IgD-negative memory B cell (primary cell): ENCODE measurements at regions not wholly inside any gene's neighbourhood (a gene's known extent, or its start where the extent isn't known, plus 50 kb on each side); places are given as distances from the start of the nearest gene placed in this dataset.
"Not testable (repeated sequence)": the region's sequence is repeated elsewhere in the genome, so short reads cannot be mapped to it uniquely, and the experiment has no call there.

ENCODE experiments used
- H3K27ac Mint-ChIP-seq, 3 donors: one replicate each; pipeline ENCODE4 v1.8.0; 2020 to 2022; ENCODE audit warnings: mild to moderate bottlenecking in 3 of 3, mixed read lengths in 3 of 3, moderate library complexity in 1 of 3
- H3K27me3 Mint-ChIP-seq: one replicate; pipeline ENCODE4 v1.8.0; 2021; ENCODE audit warnings: mixed read lengths
- H3K36me3 Mint-ChIP-seq: one replicate; pipeline ENCODE4 v1.8.0; 2020; ENCODE audit warnings: mild to moderate bottlenecking, mixed read lengths
- H3K4me1 Mint-ChIP-seq, 3 donors: one replicate each; pipeline ENCODE4 v1.8.0; 2020 to 2022; ENCODE audit warnings: mixed read lengths in 3 of 3, mild to moderate bottlenecking in 1 of 3
- H3K4me3 Mint-ChIP-seq, 4 donors: one replicate each; pipeline ENCODE4 v1.8.0; 2020 to 2022; ENCODE audit warnings: mild to moderate bottlenecking in 4 of 4, mixed read lengths in 4 of 4, moderate library complexity in 3 of 4
- H3K9me3 Mint-ChIP-seq, 3 donors: one replicate each; pipeline ENCODE4 v1.8.0; 2020 to 2021; ENCODE audit warnings: mixed read lengths in 3 of 3, mild to moderate bottlenecking in 1 of 3

DNA sequence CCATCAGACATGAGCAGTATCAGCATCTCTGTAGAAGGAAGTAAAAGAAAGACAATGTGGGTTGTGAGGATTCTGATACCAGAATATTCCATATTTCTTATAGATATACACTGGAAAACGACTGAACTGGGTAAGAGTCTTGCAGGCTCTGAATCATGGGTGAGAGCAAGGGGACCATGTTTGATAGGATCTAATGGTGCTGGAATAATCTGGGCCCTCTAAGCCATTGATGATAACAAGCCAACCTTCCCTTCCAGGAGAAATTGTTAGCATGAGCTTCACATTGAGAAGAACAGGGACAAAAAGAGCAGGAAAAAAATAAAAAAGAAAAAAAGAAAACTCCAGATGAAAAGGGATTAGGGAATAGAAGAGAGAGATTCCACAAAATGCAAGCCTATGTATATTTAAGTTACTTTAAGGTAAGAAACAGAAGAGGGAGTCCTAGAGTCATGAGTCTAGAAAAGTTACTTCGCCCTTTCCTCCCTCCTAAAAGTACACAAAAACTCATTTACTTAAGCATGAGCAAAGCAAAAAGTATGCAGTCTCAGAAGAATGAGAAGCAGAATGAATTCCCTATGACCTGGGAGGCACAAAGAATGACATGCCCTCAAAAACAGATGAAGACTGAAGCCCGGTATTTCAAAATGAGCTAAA lies 181.9 kb downstream of the TMEM26 start:
- no peaks in the 10 kb centered on the region for H3K36me3 Mint-ChIP-seq
- no peaks in the 10 kb centered on the region for H3K4me1 Mint-ChIP-seq
- peaks cover 5% of the 10 kb centered on the region for H3K27me3 Mint-ChIP-seq
- H3K27ac Mint-ChIP-seq = no peak overlapping the region
- H3K9me3 Mint-ChIP-seq = no peaks in the 10 kb centered on the region
- no peak overlapping the region for H3K4me3 Mint-ChIP-seq

DNA sequence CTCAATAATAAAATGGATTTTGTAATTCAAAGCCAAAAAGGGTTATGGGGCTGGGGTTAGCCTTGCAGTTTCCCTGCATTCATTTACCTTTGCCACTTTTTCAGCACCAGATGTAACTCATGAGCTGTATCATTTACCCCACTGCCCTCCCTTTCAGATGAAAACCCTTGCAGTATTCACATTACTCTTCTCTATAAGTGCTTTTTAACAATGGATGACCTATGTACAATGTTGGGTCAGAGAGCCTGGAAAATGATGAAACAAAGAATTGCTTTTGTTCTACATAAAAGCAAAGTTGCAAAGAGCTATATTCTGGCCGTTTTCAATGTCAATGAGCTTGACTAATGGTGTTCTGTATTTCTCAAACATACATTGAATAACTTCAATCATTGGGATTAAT lies 189.7 kb downstream of the TMEM26 start:
- H3K9me3 Mint-ChIP-seq = peaks cover 2 to 12% (median 4%) of the 10 kb centered on the region in 3 donors
- peaks cover 8% of the 10 kb centered on the region for H3K27me3 Mint-ChIP-seq
- no peak overlapping the region for H3K4me3 Mint-ChIP-seq
- H3K27ac Mint-ChIP-seq = no peak overlapping the region
- H3K4me1 Mint-ChIP-seq = no peaks in the 10 kb centered on the region
- peaks cover 2% of the 10 kb centered on the region for H3K36me3 Mint-ChIP-seq

- Mint-ChIP-seq H3K36me3 (peaks cover 2% of the 10 kb centered on the region), H3K27me3 (peaks cover 8% of the 10 kb centered on the region), H3K4me3 (no peak overlapping the region), H3K4me1 (no peaks in the 10 kb centered on the region), H3K9me3 (peaks cover 2 to 12% (median 4%) of the 10 kb centered on the region in 3 donors), H3K27ac (no peak overlapping the region)
These were observed 190.5 kb downstream of the TMEM26 start for GRCh38 chr10:61262486-61263261.

DNA sequence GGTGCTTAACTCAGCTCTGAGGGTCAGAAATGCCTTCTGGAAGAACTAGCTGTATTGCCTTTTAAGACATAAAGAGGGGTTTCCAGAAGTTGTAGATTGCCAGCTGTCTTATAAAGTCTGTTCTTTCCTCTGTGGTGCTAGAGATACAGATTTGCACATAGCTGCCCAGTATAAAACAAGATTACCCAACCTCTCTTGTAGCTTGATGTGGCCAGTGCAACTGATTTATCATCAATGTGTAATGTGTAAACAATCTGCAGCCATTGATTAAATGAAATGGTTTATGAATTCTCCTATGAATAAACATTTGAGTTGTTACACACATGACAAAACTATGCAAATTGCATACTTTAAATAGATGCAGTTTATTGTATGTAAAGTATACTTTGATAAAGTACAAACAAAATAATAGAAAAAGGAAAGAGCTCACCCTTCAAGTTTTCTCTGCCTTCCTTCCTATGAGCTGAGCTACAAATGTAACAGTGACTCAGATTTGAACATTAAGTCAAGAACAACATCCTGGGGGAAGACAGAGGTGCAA lies 195.2 kb downstream of the TMEM26 start:
- no peak overlapping the region for H3K4me3 Mint-ChIP-seq
- no peaks in the 10 kb centered on the region for H3K4me1 Mint-ChIP-seq
- H3K27ac Mint-ChIP-seq = no peak overlapping the region
- peaks cover 5 to 18% (median 10%) of the 10 kb centered on the region in 3 donors for H3K9me3 Mint-ChIP-seq
- H3K27me3 Mint-ChIP-seq = peaks cover 7% of the 10 kb centered on the region
- peaks cover 6% of the 10 kb centered on the region for H3K36me3 Mint-ChIP-seq

GRCh38 chr10:61257136-61257535 lies 196.0 kb downstream of the TMEM26 start:
- Mint-ChIP-seq H3K9me3 (peaks cover 5 to 15% (median 10%) of the 10 kb centered on the region in 3 donors), H3K27ac (no peak overlapping the region), H3K27me3 (peaks cover 7% of the 10 kb centered on the region), H3K4me1 (no peaks in the 10 kb centered on the region), H3K36me3 (peaks cover 6% of the 10 kb centered on the region), H3K4me3 (no peak overlapping the region)

DNA sequence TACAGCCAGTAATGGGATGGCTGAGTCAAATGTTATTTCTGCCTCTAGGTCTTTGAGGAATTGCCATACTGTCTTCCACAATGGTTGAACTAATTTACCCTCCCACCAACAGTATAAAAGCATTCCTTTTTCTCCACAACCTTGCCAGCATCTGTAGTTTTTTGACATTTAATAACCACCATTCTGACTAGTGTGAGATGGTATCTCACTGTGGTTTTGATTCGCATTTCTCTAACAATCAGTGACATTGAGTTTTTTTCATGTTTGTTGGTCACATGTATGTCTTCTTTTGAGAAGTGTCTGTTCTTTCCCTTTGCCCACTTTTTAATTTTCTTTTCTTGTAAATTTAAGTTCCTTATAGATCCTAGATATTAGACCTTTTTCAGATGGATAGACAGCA lies 200.9 kb downstream of the TMEM26 start:
- not testable (repeated sequence) for H3K27me3 Mint-ChIP-seq, H3K4me3 Mint-ChIP-seq, H3K27ac Mint-ChIP-seq, H3K4me1 Mint-ChIP-seq, H3K36me3 Mint-ChIP-seq
- peaks cover 3 to 15% (median 10%) of the 10 kb centered on the region in 3 donors for H3K9me3 Mint-ChIP-seq

GRCh38 chr10:61251089-61251488 lies 202.1 kb downstream of the TMEM26 start:
- Mint-ChIP-seq H3K4me1 (no peaks in the 10 kb centered on the region), H3K4me3 (no peak overlapping the region), H3K27me3 (peaks cover 3% of the 10 kb centered on the region), H3K9me3 (peaks cover 3 to 15% (median 10%) of the 10 kb centered on the region in 3 donors), H3K27ac (no peak overlapping the region), H3K36me3 (peaks cover 5% of the 10 kb centered on the region)

DNA sequence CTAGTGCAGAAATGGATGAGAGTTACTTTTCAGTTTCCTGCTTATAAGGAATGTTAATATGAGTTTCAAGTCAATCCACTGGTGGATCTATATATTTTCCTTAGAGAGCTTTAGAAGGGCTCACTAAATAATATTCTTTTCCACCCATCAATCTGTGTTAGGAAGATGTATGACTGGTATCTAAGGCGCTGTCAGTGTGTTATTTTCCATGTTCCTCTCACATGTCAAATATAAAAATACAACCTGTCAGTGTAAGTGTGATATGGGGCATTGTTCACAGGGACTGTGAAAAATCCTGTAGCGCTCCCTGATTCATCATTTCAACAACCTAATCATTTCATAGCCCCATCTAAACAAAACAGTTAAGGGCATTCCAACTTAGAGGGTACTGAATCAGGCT lies 203.1 kb downstream of the TMEM26 start:
- no peaks in the 10 kb centered on the region for H3K4me1 Mint-ChIP-seq
- peaks cover 5% of the 10 kb centered on the region for H3K36me3 Mint-ChIP-seq
- peaks cover 3 to 12% (median 6%) of the 10 kb centered on the region in 3 donors for H3K9me3 Mint-ChIP-seq
- H3K27me3 Mint-ChIP-seq = peaks cover 3% of the 10 kb centered on the region
- H3K27ac Mint-ChIP-seq = no peak overlapping the region
- H3K4me3 Mint-ChIP-seq = no peak overlapping the region

DNA sequence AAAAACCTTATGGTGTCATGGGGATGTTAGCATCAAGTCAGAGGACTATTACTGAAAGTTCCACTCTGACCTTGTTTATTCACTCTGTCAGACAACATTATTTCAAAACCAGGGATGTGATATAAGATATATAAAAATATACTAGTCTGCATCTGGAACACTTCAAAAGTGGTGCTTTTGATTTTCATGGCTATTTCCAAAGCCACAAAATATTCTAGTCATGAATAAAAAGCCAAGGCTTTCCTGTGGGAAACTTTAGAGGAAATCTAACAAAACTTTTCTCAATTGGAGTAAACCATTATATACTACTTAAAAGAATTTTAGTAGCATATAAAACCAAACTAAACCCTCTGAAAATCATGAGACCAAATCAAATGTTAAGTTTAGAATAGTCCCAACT lies 205.2 kb downstream of the TMEM26 start:
- Mint-ChIP-seq H3K4me1 (no peaks in the 10 kb centered on the region), H3K4me3 (no peak overlapping the region), H3K27ac (peak overlapping the region in 1 of 3 donors; percentile 63)

DNA sequence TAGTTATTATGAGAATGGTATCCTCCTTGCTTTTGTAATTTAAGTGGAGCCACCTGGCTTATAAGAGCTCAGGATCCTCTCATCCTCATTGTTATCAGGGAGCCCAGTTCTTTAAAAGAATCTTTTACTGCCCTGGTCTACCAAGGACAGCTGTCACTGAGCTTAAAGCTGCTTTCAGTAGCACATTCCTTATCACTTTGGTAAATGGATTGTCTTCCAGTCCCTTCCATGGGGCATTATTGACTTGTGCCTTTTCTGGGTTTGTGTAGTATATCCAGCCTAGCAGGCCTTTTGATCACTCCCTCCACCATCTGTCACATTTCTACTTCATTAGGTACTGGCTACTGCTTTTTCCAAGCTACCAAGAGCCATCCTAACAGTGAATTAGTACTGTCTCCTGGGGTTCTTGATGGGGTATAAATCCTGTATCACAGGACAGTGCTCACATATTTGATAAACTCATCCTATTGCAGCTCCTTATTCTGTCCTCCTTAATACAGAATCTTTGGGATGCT lies 208.9 kb downstream of the TMEM26 start:
- H3K27ac Mint-ChIP-seq = no peak overlapping the region
- H3K4me1 Mint-ChIP-seq = no peaks in the 10 kb centered on the region
- peaks cover 3% of the 10 kb centered on the region for H3K27me3 Mint-ChIP-seq
- H3K4me3 Mint-ChIP-seq = no peak overlapping the region
- peaks cover 0 to 2% (median 0%) of the 10 kb centered on the region in 3 donors for H3K9me3 Mint-ChIP-seq
- no peaks in the 10 kb centered on the region for H3K36me3 Mint-ChIP-seq

More for the DNA sequence above, 205.2 kb downstream of the TMEM26 start:
- Mint-ChIP-seq H3K36me3 (no peaks in the 10 kb centered on the region), H3K9me3 (peaks cover 0 to 2% (median 0%) of the 10 kb centered on the region in 3 donors), H3K27me3 (peaks cover 2% of the 10 kb centered on the region)

- peaks cover 0 to 3% (median 1%) of the 10 kb centered on the region in 3 donors for H3K9me3 Mint-ChIP-seq
- no peak overlapping the region for H3K27ac Mint-ChIP-seq
- H3K4me1 Mint-ChIP-seq = no peaks in the 10 kb centered on the region
- H3K27me3 Mint-ChIP-seq = peaks cover 2% of the 10 kb centered on the region
- no peak overlapping the region for H3K4me3 Mint-ChIP-seq
- peaks cover 2% of the 10 kb centered on the region for H3K36me3 Mint-ChIP-seq
These were observed 220.4 kb downstream of the TMEM26 start for GRCh38 chr10:61232780-61233179.

- H3K27me3 Mint-ChIP-seq = peaks cover 10% of the 10 kb centered on the region
- no peak overlapping the region for H3K4me3 Mint-ChIP-seq
- H3K9me3 Mint-ChIP-seq = peaks cover 2 to 9% (median 5%) of the 10 kb centered on the region in 3 donors
- H3K27ac Mint-ChIP-seq = no peak overlapping the region
- peaks cover 2% of the 10 kb centered on the region for H3K36me3 Mint-ChIP-seq
- no peaks in the 10 kb centered on the region for H3K4me1 Mint-ChIP-seq
These were observed 227.2 kb downstream of the TMEM26 start for GRCh38 chr10:61225939-61226338.

- no peak overlapping the region for H3K4me3 Mint-ChIP-seq
- H3K27me3 Mint-ChIP-seq = peaks cover 9% of the 10 kb centered on the region
These were observed 229.6 kb downstream of the TMEM26 start for GRCh38 chr10:61223576-61223975.

GRCh38 chr10:61219696-61220095 lies 233.5 kb downstream of the TMEM26 start:
- Mint-ChIP-seq H3K4me3 (no peak overlapping the region), H3K36me3 (no peaks in the 10 kb centered on the region), H3K9me3 (peaks cover 0 to 5% (median 3%) of the 10 kb centered on the region in 3 donors), H3K27me3 (peaks cover 6% of the 10 kb centered on the region), H3K4me1 (no peaks in the 10 kb centered on the region), H3K27ac (no peak overlapping the region)

More at GRCh38 chr10:61223576-61223975, 229.6 kb downstream of the TMEM26 start:
- H3K27ac Mint-ChIP-seq = no peak overlapping the region
- no peaks in the 10 kb centered on the region for H3K36me3 Mint-ChIP-seq
- no peaks in the 10 kb centered on the region for H3K4me1 Mint-ChIP-seq
- H3K9me3 Mint-ChIP-seq = peaks cover 2 to 8% (median 5%) of the 10 kb centered on the region in 3 donors

DNA sequence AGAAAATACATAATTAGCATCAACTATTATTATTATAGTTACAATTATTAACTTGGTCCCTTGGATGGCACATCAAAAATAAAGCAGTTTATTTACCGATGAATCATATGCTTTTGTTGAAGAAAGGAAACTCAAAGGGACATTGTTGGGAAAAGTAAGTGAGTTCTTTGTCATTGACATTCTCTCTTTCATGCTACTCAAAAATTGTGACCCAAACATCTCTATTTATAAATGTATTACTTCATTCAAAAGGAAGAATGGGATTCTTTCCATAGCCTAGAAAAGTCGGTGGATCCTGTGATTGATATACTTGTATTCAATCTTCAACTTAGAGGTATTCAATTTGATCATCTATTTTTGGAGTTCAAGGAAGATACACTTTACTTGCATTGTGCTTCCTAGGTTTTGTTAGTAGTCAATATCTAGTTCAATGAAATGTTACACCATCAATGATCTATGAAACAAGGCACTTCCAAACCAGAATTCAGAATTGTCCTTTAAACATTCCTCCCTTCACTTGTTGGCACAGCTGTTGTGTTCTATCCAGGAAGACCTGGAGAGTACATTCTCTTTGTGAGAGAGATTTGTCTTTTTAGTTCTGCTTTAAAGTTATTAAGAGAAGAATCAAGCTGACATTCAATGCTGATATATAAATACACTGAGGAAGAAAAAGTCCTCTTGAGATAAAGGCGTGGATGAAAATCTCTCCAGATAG lies 235.2 kb downstream of the TMEM26 start:
- Mint-ChIP-seq H3K4me1 (no peaks in the 10 kb centered on the region), H3K27me3 (peaks cover 6% of the 10 kb centered on the region), H3K36me3 (no peaks in the 10 kb centered on the region), H3K27ac (no peak overlapping the region), H3K4me3 (no peak overlapping the region), H3K9me3 (no peaks in the 10 kb centered on the region)
